ENCODE measurements at regions not wholly inside any gene's neighbourhood (a gene's known extent, or its start where the extent isn't known, plus 50 kb on each side); places are given as distances from the start of the nearest gene placed in this dataset.

- no peak for DNase-seq (ENCODE audit: low read depth)
- H3K4me3 ChIP-seq (replicated peaks; ENCODE audit: low read depth, low read length) = no peak overlapping the region
- no peak for TF ChIP-seq CTCF (IDR thresholded peaks at IDR 0.05; ENCODE audit: low read length, missing control alignments)
Observed at GRCh38 chr5:17364987-17365810, 132.8 kb upstream of the TAF11L2 start.

- no peak for DNase-seq (ENCODE audit: low read depth)
- H3K4me3 ChIP-seq (replicated peaks; ENCODE audit: low read depth, low read length) = no peak overlapping the region
- TF ChIP-seq CTCF (IDR thresholded peaks at IDR 0.05; ENCODE audit: low read length, missing control alignments) = no peak
Observed at GRCh38 chr5:17365811-17366138, 132.3 kb upstream of the TAF11L2 start.

GRCh38 chr5:17367256-17367840, 130.7 kb upstream of the TAF11L2 start:
- TF ChIP-seq CTCF (IDR thresholded peaks at IDR 0.05; ENCODE audit: low read length, missing control alignments) = no peak

GRCh38 chr5:17370651-17371050, 127.4 kb upstream of the TAF11L2 start:
- TF ChIP-seq CTCF (IDR thresholded peaks at IDR 0.05; ENCODE audit: low read length, missing control alignments) = no peak
- no peak for DNase-seq (ENCODE audit: low read depth)
- H3K4me3 ChIP-seq (replicated peaks; ENCODE audit: low read depth, low read length) = no peak overlapping the region

More at GRCh38 chr5:17367256-17367840, 130.7 kb upstream of the TAF11L2 start:
- H3K4me3 ChIP-seq (replicated peaks; ENCODE audit: low read depth, low read length) = no peak overlapping the region
- no peak for DNase-seq (ENCODE audit: low read depth)

- DNase-seq (ENCODE audit: low read depth) = no peak
- no peak overlapping the region for H3K4me3 ChIP-seq (replicated peaks; ENCODE audit: low read depth, low read length)
- no peak for TF ChIP-seq CTCF (IDR thresholded peaks at IDR 0.05; ENCODE audit: low read length, missing control alignments)
Observed at GRCh38 chr5:17373406-17373805, 124.6 kb upstream of the TAF11L2 start.

GRCh38 chr5:17373814-17374556, 124.0 kb upstream of the TAF11L2 start:
- DNase-seq (ENCODE audit: low read depth) = peak; percentile 40
- H3K4me3 ChIP-seq (replicated peaks; ENCODE audit: low read depth, low read length) = no peak overlapping the region
- no peak for TF ChIP-seq CTCF (IDR thresholded peaks at IDR 0.05; ENCODE audit: low read length, missing control alignments)

Measured in fibroblast of pulmonary artery (primary cell).